Muscle of leg (tissue), 3 donors: ENCODE measurements at regions not wholly inside any gene's neighbourhood (a gene's known extent, or its start where the extent isn't known, plus 50 kb on each side); places are given as distances from the start of the nearest gene placed in this dataset.
A peak's percentile ranks its signal among the peaks of the same experiment; 100 is the strongest.
"Not testable (repeated sequence)": the region's sequence is repeated elsewhere in the genome, so short reads cannot be mapped to it uniquely, and the experiment has no call there.

Source experiments
- DNase-seq: peaks from one replicate; pipeline ENCODE4 v3.0.0; 2013
- H3K27ac ChIP-seq: one replicate; pipeline ENCODE4 v1.5.1; 2013; ENCODE audit warnings: mild to moderate bottlenecking, low read length, control low read depth
- H3K27me3 ChIP-seq: one replicate; pipeline ENCODE4 v1.6.1; 2013; ENCODE audit warnings: low read length; ENCODE audit not compliant: control insufficient read depth, insufficient read depth
- H3K36me3 ChIP-seq: one replicate; pipeline ENCODE4 v1.6.1; 2013; ENCODE audit warnings: low read length; ENCODE audit not compliant: control insufficient read depth, insufficient read depth
- H3K4me1 ChIP-seq: one replicate; pipeline ENCODE4 v1.6.1; 2013; ENCODE audit warnings: low read length; ENCODE audit not compliant: control insufficient read depth, insufficient read depth
- H3K4me3 ChIP-seq: one replicate; pipeline ENCODE4 v1.5.1; 2013; ENCODE audit warnings: low read length, control low read depth
- H3K9me3 ChIP-seq: replicated peaks from 2 replicates; pipeline ENCODE4 v1.6.1; 2013; ENCODE audit warnings: low read depth, low read length; ENCODE audit not compliant: control insufficient read depth
- WGBS: methylation state at CpG from one replicate; pipeline ENCODE4 v1.1.5; 2013; ENCODE audit warnings: missing lambda C conversion rate; ENCODE audit not compliant: insufficient coverage; 5-methylcytosine and 5-hydroxymethylcytosine counted together

DNA sequence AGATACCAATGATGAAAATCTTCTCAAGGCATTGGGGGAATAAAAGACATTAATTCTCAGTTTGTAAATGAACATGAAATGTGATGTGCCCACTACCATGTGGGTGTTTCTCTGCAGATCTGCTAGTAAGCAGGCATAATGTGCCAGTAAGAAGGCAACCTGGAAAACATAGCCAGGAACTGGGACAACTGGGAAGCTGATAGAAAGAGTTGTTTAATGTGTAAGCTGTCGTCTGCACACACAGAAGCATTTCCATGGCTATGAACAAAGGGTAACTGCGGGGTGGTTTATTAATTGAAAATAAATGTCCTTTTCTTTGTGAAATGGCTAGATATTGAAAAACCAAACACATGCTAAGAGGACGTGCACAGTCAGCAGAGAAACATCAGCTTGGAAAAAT is 52.0 kb downstream of the ZC3H11B start:
- Histone ChIP-seq H3K9me3 (no peaks in the 10 kb centered on the region), H3K27me3 (no peaks in the 10 kb centered on the region), H3K27ac (no peak overlapping the region), H3K4me3 (no peak overlapping the region), H3K4me1 (peaks cover 6% of the 10 kb centered on the region), H3K36me3 (no peaks in the 10 kb centered on the region)
- DNase-seq: no peak
- WGBS: 82% methylated on average over 2 of the region's 3 CpGs

- H3K27me3 ChIP-seq: no peaks in the 10 kb centered on the region
- H3K36me3 ChIP-seq: no peaks in the 10 kb centered on the region
- peak overlapping the region; percentile 0 for H3K27ac ChIP-seq
- peaks cover 9% of the 10 kb centered on the region for H3K4me1 ChIP-seq
- no CpG with 5 or more reads among the region's 4 CpGs for WGBS
- no peaks in the 10 kb centered on the region for H3K9me3 ChIP-seq
- DNase-seq: peak; percentile 79
- H3K4me3 ChIP-seq: no peak overlapping the region
These were observed 53.0 kb downstream of the ZC3H11B start for GRCh38 chr1:219559899-219560298.

DNA sequence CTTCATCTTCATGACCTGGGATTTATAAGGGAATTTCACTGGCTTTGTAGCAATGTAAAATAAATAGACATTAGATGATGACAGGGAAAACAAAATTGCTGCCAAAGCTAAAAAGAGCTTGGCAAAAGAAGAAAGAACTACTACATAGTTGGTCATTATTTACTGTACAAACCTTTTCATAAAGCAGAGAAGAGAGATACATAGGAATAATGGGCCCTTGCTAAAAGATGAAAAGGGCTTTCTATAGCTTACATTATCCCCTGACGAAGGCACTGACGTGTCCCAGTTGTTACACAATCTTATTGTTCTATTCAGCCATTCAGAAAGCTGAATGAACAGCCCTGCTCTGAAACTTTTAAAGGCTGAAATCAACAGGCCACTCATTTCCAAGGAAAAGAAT is 57.1 kb downstream of the ZC3H11B start:
- Histone ChIP-seq H3K9me3 (no peaks in the 10 kb centered on the region), H3K27ac (peak overlapping the region; percentile 33), H3K27me3 (no peaks in the 10 kb centered on the region), H3K4me3 (no peak overlapping the region), H3K36me3 (no peaks in the 10 kb centered on the region), H3K4me1 (peaks cover 6% of the 10 kb centered on the region)
- peak; percentile 87 for DNase-seq
- no CpG with 5 or more reads among the region's 2 CpGs for WGBS

DNA sequence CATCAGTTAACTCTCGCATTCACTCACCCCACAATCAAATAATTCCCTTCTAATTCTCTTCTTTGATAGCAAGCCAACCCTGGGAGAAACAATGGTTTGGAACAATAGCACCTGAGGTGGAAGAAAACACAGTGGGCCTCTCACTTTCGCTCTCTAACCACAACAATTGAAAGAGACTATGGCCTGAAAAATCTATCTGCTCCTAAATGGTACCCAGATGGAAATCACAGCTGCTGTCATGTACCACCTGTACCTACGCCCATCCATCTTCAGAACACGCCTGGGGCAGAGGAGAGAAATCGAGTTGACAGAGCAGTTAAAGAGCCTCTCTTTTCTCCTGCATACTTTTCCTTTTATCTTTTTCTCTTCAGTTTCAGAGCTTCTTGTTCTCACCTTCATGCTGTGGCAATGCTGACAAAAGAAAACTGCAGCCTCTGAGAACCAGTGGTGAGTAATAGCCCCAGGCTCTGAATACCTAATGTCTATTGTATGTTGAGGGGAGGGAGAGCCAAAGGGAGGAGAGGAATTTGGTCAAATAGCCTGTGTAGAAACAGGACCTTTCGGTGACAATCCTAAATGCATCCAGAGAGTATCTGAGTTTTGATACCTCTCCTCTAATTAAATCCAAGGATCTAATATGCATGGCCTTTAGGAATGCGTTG is 57.7 kb downstream of the ZC3H11B start:
- Histone ChIP-seq H3K27me3 (no peaks in the 10 kb centered on the region), H3K9me3 (no peaks in the 10 kb centered on the region), H3K27ac (no peak overlapping the region), H3K4me3 (no peak overlapping the region), H3K36me3 (no peaks in the 10 kb centered on the region), H3K4me1 (peaks cover 5% of the 10 kb centered on the region)
- peak; percentile 62 for DNase-seq
- 95% methylated on average over 3 of the region's 7 CpGs for WGBS

GRCh38 chr1:219553934-219554502 is 58.9 kb downstream of the ZC3H11B start:
- H3K27ac ChIP-seq: no peak overlapping the region
- H3K36me3 ChIP-seq: no peaks in the 10 kb centered on the region
- H3K27me3 ChIP-seq: no peaks in the 10 kb centered on the region
- H3K4me3 ChIP-seq: no peak overlapping the region
- peaks cover 3% of the 10 kb centered on the region for H3K4me1 ChIP-seq
- DNase-seq: no peak
- no CpG with 5 or more reads among the region's 3 CpGs for WGBS
- no peaks in the 10 kb centered on the region for H3K9me3 ChIP-seq

- DNase-seq: peak; percentile 55
- 48% methylated on average over 2 of the region's 2 CpGs for WGBS
- Histone ChIP-seq H3K4me3 (no peak overlapping the region), H3K4me1 (peaks cover 2% of the 10 kb centered on the region), H3K36me3 (no peaks in the 10 kb centered on the region), H3K27ac (no peak overlapping the region), H3K9me3 (no peaks in the 10 kb centered on the region), H3K27me3 (no peaks in the 10 kb centered on the region)
These were observed 62.7 kb downstream of the ZC3H11B start for GRCh38 chr1:219550201-219550600.

DNA sequence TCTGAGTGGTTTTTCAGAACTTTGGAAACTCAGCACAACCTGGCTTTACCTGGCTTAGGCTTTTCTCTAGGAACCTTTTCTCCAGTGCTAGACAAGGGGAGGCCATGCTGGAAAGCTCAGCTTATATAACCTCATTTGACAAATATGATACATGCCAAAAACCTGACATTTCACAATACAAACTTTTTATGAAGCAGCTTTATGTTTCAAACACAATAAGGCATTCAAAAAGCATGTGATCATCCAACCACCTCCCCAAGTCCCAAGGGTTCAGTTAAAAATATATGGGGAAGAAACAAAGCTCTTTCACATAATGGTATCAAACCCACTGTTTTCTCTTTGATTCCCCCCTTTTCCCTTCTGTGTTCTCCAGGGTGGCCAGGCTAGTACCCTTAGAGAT is 63.7 kb downstream of the ZC3H11B start:
- H3K36me3 ChIP-seq: no peaks in the 10 kb centered on the region
- H3K27me3 ChIP-seq: no peaks in the 10 kb centered on the region
- H3K4me1 ChIP-seq: no peaks in the 10 kb centered on the region
- H3K9me3 ChIP-seq: no peaks in the 10 kb centered on the region
- no peak overlapping the region for H3K27ac ChIP-seq
- DNase-seq: no peak
- no peak overlapping the region for H3K4me3 ChIP-seq

- 83% methylated on average over 1 of the region's 1 CpG for WGBS
- H3K27me3 ChIP-seq: no peaks in the 10 kb centered on the region
- no peak overlapping the region for H3K27ac ChIP-seq
- no peaks in the 10 kb centered on the region for H3K4me1 ChIP-seq
- H3K36me3 ChIP-seq: no peaks in the 10 kb centered on the region
- no peak overlapping the region for H3K4me3 ChIP-seq
- H3K9me3 ChIP-seq: no peaks in the 10 kb centered on the region
- DNase-seq: no peak
These were observed 64.5 kb downstream of the ZC3H11B start for GRCh38 chr1:219548386-219548785.

- H3K9me3 ChIP-seq: not testable (repeated sequence)
- WGBS: 96% methylated on average over 15 of the region's 31 CpGs
These were observed 67.1 kb downstream of the ZC3H11B start for GRCh38 chr1:219545756-219546155.

DNA sequence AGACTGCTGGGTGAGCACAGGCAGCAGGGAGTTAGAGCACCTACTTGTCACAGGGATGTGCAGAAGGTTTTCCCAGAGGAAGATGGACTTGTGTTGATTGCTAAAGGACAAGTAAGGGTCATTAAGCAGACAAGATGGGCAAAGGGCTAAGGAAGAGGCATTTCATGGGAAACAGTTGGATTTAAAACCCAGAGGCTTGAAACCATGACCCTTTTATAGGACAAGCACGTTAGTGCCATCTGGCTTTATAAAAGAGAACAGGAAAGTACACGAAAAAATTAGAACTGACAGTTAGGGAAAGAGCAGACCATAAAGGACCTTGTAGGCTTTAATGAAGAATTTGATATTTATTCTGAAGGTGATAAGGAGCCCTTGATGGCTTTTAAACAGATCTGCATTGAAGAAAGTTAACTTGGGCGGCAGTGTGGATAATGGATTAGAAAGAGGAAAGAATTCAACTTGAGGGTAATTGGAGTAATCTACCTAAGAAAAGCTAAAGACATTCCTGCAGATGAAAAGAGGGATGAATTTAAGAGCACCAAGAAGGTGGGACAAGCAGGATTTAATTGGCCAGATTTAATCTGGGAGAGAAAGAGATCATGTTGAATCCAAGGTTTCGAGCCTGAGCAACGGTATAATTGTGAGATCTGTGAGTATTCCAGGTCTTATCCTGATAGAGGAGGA is 68.6 kb downstream of the ZC3H11B start:
- no peaks in the 10 kb centered on the region for H3K4me1 ChIP-seq
- 71% methylated on average over 5 of the region's 5 CpGs for WGBS
- H3K27me3 ChIP-seq: no peaks in the 10 kb centered on the region
- H3K27ac ChIP-seq: no peak overlapping the region
- no peaks in the 10 kb centered on the region for H3K36me3 ChIP-seq
- no peaks in the 10 kb centered on the region for H3K9me3 ChIP-seq
- H3K4me3 ChIP-seq: no peak overlapping the region
- DNase-seq: peak; percentile 34

More at GRCh38 chr1:219545756-219546155, 67.1 kb downstream of the ZC3H11B start:
- H3K4me1 ChIP-seq, DNase-seq, H3K36me3 ChIP-seq, H3K27ac ChIP-seq, H3K27me3 ChIP-seq, H3K4me3 ChIP-seq: not testable (repeated sequence)
